Mucosa of descending colon (tissue), 3 donors: ENCODE measurements at regions not wholly inside any gene's neighbourhood (a gene's known extent, or its start where the extent isn't known, plus 50 kb on each side); places are given as distances from the start of the nearest gene placed in this dataset.
"Not testable (repeated sequence)": the region's sequence is repeated elsewhere in the genome, so short reads cannot be mapped to it uniquely, and the experiment has no call there.

Source experiments
- ATAC-seq: fragments of 200-7000 bp; cut with Tn5 transposase; one replicate; pipeline ENCODE4 v1.9.1; 2020; ENCODE audit warnings: mild to moderate bottlenecking, moderate library complexity
- DNase-seq, 3 donors: peaks; one replicate each; pipeline ENCODE4 v3.0.0-alpha.2; 2020
- H3K36me3 ChIP-seq: fragments of 200-600 bp; one replicate; pipeline ENCODE4 v1.8.0; 2021; ENCODE audit warnings: low read depth, mild to moderate bottlenecking
- H3K4me1 ChIP-seq: fragments of 200-600 bp; one replicate; pipeline ENCODE4 v1.8.0; 2021; ENCODE audit warnings: low read depth, mild to moderate bottlenecking
- H3K4me3 ChIP-seq: fragments of 200-600 bp; one replicate; pipeline ENCODE4 v1.8.0; 2021; ENCODE audit warnings: mild to moderate bottlenecking
- H3K9me3 ChIP-seq: fragments of 200-600 bp; one replicate; pipeline ENCODE4 v1.8.0; 2021; ENCODE audit warnings: mild to moderate bottlenecking
- intact Hi-C, 2 donors: fragments of 100-400 bp; cut with DNase I in 1 of 2; cut with micrococcal nuclease in 1 of 2; formaldehyde crosslinking; loops; one replicate each; pipeline versions ENCODE4 v1.11.0 to v1.11.1; 2022; cut with DNase I, micrococcal nuclease
- TF ChIP-seq, protein P1 (sequence below): fragments of 200-600 bp; IDR thresholded peaks from one replicate; pipeline ENCODE4 v1.8.0; 2022; ENCODE audit warnings: antibody characterized with exemption, mild to moderate bottlenecking
- donor health status: DM: no; HTN: no; CAD: no; lungs with moderate emphysema.
- donor health status: DM: no; HTN: no; CAD: no.
- donor health status: DM: no; HTN: yes; CAD: no.

DNA sequence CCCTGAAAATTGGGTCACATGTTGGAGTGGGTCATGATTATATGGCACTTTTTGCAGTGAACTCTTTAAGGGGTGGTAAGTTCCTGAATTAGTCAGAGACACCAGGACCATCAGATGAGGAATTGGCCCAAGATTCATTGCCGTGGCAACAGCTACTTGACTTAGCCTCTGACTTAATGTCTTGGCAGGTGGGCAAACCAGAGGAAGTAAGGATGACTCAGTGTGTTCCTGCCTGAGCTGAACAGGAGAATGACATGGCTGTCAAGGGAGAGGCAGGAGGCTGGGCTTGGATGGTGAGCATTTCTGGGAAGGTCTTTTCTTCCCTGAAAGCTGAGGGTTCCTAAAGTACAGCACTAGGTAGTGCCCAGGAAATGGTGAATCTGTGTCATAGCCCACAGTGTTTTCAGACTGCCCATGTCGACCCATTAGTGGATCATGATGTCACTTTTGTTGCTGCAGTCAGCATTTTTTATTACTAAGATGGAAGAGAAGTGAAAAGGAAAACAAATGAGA, 170.1 kb upstream of the PWP1 start:
- Histone ChIP-seq H3K4me3 (no peak overlapping the region), H3K9me3 (no peaks in the 10 kb centered on the region), H3K36me3 (no peaks in the 10 kb centered on the region), H3K4me1 (no peaks in the 10 kb centered on the region)
- TF ChIP-seq, protein P1, sequence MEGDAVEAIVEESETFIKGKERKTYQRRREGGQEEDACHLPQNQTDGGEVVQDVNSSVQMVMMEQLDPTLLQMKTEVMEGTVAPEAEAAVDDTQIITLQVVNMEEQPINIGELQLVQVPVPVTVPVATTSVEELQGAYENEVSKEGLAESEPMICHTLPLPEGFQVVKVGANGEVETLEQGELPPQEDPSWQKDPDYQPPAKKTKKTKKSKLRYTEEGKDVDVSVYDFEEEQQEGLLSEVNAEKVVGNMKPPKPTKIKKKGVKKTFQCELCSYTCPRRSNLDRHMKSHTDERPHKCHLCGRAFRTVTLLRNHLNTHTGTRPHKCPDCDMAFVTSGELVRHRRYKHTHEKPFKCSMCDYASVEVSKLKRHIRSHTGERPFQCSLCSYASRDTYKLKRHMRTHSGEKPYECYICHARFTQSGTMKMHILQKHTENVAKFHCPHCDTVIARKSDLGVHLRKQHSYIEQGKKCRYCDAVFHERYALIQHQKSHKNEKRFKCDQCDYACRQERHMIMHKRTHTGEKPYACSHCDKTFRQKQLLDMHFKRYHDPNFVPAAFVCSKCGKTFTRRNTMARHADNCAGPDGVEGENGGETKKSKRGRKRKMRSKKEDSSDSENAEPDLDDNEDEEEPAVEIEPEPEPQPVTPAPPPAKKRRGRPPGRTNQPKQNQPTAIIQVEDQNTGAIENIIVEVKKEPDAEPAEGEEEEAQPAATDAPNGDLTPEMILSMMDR: no peak
- no peak for DNase-seq
- intact Hi-C loops: no loop called here
- peak; percentile 12 for ATAC-seq

DNA sequence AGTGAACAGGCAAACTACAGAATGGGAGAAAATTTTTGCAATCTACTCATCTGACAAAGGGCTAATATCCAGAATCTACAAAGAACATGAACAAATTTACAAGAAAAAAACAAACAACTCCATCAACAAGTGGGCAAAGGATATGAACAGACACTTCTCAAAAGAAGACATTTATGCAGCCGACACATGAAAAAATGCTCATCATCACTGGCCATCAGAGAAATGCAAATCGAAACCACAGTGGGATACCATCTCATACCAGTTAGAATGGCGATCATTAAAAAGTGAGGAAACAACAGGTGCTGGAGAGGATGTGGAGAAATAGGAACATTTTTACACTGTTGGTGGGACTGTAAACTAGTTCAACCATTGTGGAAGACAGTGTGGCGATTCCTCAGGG, 167.8 kb upstream of the PWP1 start:
- H3K36me3 ChIP-seq, DNase-seq, intact Hi-C loops, H3K4me1 ChIP-seq, ATAC-seq, H3K4me3 ChIP-seq, H3K9me3 ChIP-seq: not testable (repeated sequence)

DNA sequence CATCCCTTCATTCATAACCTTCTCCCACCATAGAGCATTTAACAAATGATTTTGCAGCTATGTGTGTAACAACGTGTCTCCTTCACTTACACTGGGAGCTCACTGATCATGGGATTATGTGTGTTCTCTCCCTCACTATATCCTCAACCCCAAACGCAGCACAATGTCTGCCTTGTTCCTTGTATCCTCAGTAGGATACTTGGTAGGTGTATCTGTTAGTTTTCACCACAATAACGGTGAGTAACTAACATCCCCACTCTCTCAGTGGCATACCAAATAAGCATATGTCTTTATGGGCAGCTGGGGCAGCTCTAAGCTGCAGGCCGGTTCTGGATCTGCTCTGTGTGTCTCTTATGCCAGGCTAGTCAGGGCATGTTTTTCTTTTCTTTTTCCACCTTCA, 166.7 kb upstream of the PWP1 start:
- Histone ChIP-seq H3K4me1 (no peaks in the 10 kb centered on the region), H3K36me3 (no peaks in the 10 kb centered on the region), H3K9me3 (no peaks in the 10 kb centered on the region), H3K4me3 (no peak overlapping the region)
- TF ChIP-seq, protein P1: no peak
- no peak for ATAC-seq
- intact Hi-C loops: no loop called here
- no peak for DNase-seq

DNA sequence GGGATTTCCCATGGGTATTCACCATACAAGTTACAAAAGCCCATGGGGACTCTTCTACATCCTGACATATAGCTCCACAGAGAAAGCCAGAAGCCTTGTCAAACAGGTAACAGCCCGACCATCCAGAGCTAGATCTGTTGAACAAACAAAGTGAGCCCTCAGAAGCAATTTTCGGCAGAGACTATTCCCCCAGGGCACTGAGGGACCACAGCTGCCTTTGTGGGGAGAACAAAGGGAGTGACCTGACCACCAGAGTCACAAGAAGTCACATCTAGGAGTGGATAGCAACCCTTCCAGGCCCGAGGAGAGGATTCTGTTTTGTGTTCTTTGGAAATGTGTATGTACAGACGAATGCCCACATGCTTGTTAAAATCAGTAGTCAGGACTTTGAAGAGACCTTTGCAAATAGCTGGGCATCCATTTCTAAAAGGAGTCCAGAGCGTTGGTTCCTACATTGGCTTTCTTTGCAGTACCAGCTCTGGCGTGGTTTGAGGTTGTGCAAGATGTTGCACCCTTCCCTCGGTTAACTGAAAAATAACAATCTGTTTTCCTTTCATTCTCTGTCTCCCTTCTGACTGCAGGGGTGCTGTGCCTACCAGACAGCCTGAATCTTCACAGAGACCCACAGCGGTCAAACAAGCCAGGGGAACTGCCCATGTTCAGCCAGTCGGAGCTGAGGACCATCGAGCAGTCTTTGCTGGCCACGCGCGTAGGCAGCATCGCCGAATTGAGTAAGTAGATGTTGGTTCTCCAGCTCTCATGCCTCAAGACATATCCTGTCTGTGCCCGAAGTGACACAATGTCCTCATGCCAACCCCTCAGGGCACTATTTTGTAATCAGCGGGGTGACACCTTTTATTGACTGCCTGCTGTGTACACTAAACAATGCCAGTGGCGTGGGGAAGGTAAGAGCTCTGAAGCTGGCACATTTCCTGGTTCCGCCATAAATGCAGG, 165.4 kb upstream of the PWP1 start:
- Histone ChIP-seq H3K36me3 (no peaks in the 10 kb centered on the region), H3K4me3 (no peak overlapping the region), H3K9me3 (no peaks in the 10 kb centered on the region), H3K4me1 (no peaks in the 10 kb centered on the region)
- TF ChIP-seq, protein P1: no peak
- no peak for DNase-seq
- ATAC-seq: no peak
- intact Hi-C loops: no loop called here

DNA sequence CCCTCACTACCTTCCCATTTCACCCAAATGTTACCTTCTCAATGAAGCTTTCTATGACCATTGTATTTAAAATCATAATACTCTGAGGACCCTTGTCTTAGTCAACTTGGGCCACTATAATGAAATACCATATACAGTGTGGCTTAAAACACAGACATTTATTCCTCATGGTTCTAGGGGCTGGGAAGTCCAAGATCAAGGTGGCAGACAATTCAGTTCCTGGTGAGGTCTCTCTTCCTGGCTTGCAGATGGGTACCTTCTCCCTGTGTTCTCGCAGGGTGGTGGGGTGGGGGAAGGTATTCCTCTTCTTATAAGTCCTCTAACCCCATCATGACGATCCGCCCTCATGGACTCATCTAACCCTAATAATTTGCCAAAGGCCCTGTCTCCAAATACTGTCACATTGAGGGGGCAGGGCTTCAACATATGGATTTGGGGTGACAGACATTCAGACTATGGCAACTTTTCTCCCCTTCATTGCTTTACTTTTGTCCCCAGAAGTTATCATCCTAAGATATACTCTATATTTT, 163.7 kb upstream of the PWP1 start:
- DNase-seq (no peak), ATAC-seq (no peak)
- Histone ChIP-seq H3K9me3 (no peaks in the 10 kb centered on the region), H3K4me3 (no peak overlapping the region), H3K36me3 (no peaks in the 10 kb centered on the region), H3K4me1 (no peaks in the 10 kb centered on the region)
- intact Hi-C loops: no loop called here
- TF ChIP-seq, protein P1: no peak

DNA sequence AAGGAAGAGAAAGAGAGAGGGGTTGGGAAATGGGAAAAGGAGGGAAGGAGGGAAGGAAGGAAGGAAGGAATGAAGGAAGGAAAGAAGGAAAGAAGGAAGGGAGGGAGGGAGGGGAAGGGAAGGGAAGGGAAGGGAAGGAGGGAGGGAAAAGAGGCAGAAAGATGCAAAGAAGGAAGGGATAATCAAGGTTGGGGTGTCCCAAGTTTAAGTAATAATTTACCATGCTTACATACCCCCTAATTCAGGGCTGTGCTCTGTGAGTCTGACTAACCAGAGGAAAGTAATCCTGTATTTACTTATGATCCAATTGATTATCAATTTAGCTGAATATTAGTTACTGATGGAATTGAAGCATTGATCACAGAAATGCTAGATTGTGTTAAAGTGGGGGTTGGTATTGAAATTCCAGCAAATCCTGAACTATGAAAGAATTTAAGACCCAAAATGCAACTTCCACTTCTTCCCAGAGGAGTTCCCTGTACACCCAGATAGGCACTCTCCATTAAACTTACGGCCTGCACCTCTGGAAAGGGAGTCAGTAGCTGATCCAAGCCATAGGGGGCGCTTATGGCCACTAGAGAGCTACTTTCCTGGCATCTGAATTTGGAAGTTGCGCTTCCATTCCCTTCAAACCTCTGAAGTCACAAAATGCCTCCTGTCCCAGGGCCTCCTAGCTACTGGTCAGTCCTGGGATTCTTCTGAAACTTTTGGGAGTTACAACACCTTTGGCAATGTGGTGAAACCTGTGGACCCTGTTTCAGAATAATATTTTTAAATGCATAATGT, 162.7 kb upstream of the PWP1 start:
- DNase-seq (no peak), ATAC-seq (no peak)
- intact Hi-C loops: no loop called here
- H3K4me3 ChIP-seq: no peak overlapping the region
- no peaks in the 10 kb centered on the region for H3K36me3 ChIP-seq
- no peaks in the 10 kb centered on the region for H3K9me3 ChIP-seq
- TF ChIP-seq, protein P1: no peak
- no peaks in the 10 kb centered on the region for H3K4me1 ChIP-seq
